ENCODE measurements at regions not wholly inside any gene's neighbourhood (a gene's known extent, or its start where the extent isn't known, plus 50 kb on each side); places are given as distances from the start of the nearest gene placed in this dataset.
"Not testable (repeated sequence)": the region's sequence is repeated elsewhere in the genome, so short reads cannot be mapped to it uniquely, and the experiment has no call there.

GRCh38 chr2:224171226-224171625, 132.1 kb upstream of the SERPINE2 start:
- H3K27ac Mint-ChIP-seq (ENCODE audit: unreplicated experiment), result no peak overlapping the region
- H3K4me3 Mint-ChIP-seq (ENCODE audit: unreplicated experiment), result no peak overlapping the region
- H3K4me1 Mint-ChIP-seq (ENCODE audit: low read depth, unreplicated experiment), result no peaks in the 10 kb centered on the region
- H3K36me3 Mint-ChIP-seq (ENCODE audit: unreplicated experiment), result no peaks in the 10 kb centered on the region
- H3K27me3 Mint-ChIP-seq (ENCODE audit: unreplicated experiment), result no peaks in the 10 kb centered on the region
- DNase-seq, result no peak
- peaks cover 4% of the 10 kb centered on the region for H3K9me3 Mint-ChIP-seq (ENCODE audit: unreplicated experiment)
- TF ChIP-seq CTCF (IDR thresholded peaks at IDR 0.05; ENCODE audit: partially characterized antibody, unreplicated experiment), result no peak

GRCh38 chr2:224169847-224170246, 130.8 kb upstream of the SERPINE2 start:
- no peaks in the 10 kb centered on the region for H3K36me3 Mint-ChIP-seq (ENCODE audit: unreplicated experiment)
- no peaks in the 10 kb centered on the region for H3K4me1 Mint-ChIP-seq (ENCODE audit: low read depth, unreplicated experiment)
- no peak overlapping the region for H3K4me3 Mint-ChIP-seq (ENCODE audit: unreplicated experiment)
- peaks cover 2% of the 10 kb centered on the region for H3K9me3 Mint-ChIP-seq (ENCODE audit: unreplicated experiment)
- no peak for DNase-seq
- no peak for TF ChIP-seq CTCF (IDR thresholded peaks at IDR 0.05; ENCODE audit: partially characterized antibody, unreplicated experiment)
- H3K27me3 Mint-ChIP-seq (ENCODE audit: unreplicated experiment), result no peaks in the 10 kb centered on the region
- no peak overlapping the region for H3K27ac Mint-ChIP-seq (ENCODE audit: unreplicated experiment)

- H3K27ac Mint-ChIP-seq (ENCODE audit: unreplicated experiment); H3K9me3 Mint-ChIP-seq (ENCODE audit: unreplicated experiment); H3K36me3 Mint-ChIP-seq (ENCODE audit: unreplicated experiment); DNase-seq; H3K4me3 Mint-ChIP-seq (ENCODE audit: unreplicated experiment); H3K4me1 Mint-ChIP-seq (ENCODE audit: low read depth, unreplicated experiment); H3K27me3 Mint-ChIP-seq (ENCODE audit: unreplicated experiment): not testable (repeated sequence)
Measured at GRCh38 chr2:224167781-224168180, 128.7 kb upstream of the SERPINE2 start.

GRCh38 chr2:224166654-224167053, 127.6 kb upstream of the SERPINE2 start:
- H3K27me3 Mint-ChIP-seq (ENCODE audit: unreplicated experiment), result no peaks in the 10 kb centered on the region
- H3K4me1 Mint-ChIP-seq (ENCODE audit: low read depth, unreplicated experiment), result no peaks in the 10 kb centered on the region
- no peak for DNase-seq
- peaks cover 2% of the 10 kb centered on the region for H3K9me3 Mint-ChIP-seq (ENCODE audit: unreplicated experiment)
- TF ChIP-seq CTCF (IDR thresholded peaks at IDR 0.05; ENCODE audit: partially characterized antibody, unreplicated experiment), result no peak
- H3K36me3 Mint-ChIP-seq (ENCODE audit: unreplicated experiment), result no peaks in the 10 kb centered on the region
- H3K4me3 Mint-ChIP-seq (ENCODE audit: unreplicated experiment), result no peak overlapping the region
- H3K27ac Mint-ChIP-seq (ENCODE audit: unreplicated experiment), result no peak overlapping the region

GRCh38 chr2:224165901-224166319, 126.8 kb upstream of the SERPINE2 start:
- no peak overlapping the region for H3K4me3 Mint-ChIP-seq (ENCODE audit: unreplicated experiment)
- no peaks in the 10 kb centered on the region for H3K4me1 Mint-ChIP-seq (ENCODE audit: low read depth, unreplicated experiment)
- H3K27me3 Mint-ChIP-seq (ENCODE audit: unreplicated experiment), result no peaks in the 10 kb centered on the region
- DNase-seq, result no peak
- no peak for TF ChIP-seq CTCF (IDR thresholded peaks at IDR 0.05; ENCODE audit: partially characterized antibody, unreplicated experiment)
- H3K36me3 Mint-ChIP-seq (ENCODE audit: unreplicated experiment), result no peaks in the 10 kb centered on the region
- peaks cover 2% of the 10 kb centered on the region for H3K9me3 Mint-ChIP-seq (ENCODE audit: unreplicated experiment)
- no peak overlapping the region for H3K27ac Mint-ChIP-seq (ENCODE audit: unreplicated experiment)

Data from glutamatergic neuron (in vitro differentiated cells).